ENCODE measurements at regions not wholly inside any gene's neighbourhood (a gene's known extent, or its start where the extent isn't known, plus 50 kb on each side); places are given as distances from the start of the nearest gene placed in this dataset.

DNA sequence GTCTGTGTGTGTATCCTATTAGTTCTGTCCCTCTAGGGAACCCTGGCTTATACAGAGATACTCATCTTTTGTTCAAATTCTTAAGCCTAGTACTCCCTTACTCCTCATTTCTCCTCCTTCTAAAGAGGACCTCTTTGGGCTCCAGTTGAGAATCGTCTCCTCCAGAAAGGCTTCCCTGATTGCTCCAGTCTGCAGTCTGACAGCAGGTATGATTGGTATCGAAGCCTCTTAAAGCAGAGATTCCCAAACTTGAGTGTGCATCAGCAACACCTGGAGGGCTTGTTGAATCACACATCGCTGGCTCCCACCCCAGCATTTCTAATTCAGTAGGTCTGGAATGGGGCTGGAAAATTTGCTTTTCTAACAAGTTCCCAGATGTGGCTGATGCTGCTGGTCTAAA lies 60.9 kb upstream of the NMNAT3 start:
- Histone ChIP-seq H3K27ac (replicated peaks) (no peak overlapping the region), H3K27me3 (ENCODE audit: insufficient read depth, poor library complexity, severe bottlenecking) (no peaks in the 10 kb centered on the region), H3K4me3 (replicated peaks; ENCODE audit: insufficient read depth, low read length) (no peak overlapping the region)
- DNase-seq (ENCODE audit: low read depth in 1 of 2, low spot score in 1 of 2): no peak
- TF ChIP-seq, protein P1, sequence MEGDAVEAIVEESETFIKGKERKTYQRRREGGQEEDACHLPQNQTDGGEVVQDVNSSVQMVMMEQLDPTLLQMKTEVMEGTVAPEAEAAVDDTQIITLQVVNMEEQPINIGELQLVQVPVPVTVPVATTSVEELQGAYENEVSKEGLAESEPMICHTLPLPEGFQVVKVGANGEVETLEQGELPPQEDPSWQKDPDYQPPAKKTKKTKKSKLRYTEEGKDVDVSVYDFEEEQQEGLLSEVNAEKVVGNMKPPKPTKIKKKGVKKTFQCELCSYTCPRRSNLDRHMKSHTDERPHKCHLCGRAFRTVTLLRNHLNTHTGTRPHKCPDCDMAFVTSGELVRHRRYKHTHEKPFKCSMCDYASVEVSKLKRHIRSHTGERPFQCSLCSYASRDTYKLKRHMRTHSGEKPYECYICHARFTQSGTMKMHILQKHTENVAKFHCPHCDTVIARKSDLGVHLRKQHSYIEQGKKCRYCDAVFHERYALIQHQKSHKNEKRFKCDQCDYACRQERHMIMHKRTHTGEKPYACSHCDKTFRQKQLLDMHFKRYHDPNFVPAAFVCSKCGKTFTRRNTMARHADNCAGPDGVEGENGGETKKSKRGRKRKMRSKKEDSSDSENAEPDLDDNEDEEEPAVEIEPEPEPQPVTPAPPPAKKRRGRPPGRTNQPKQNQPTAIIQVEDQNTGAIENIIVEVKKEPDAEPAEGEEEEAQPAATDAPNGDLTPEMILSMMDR (IDR thresholded peaks at IDR 0.05; ENCODE audit: insufficient read depth, low read length): no peak
- TF ChIP-seq, protein P2, sequence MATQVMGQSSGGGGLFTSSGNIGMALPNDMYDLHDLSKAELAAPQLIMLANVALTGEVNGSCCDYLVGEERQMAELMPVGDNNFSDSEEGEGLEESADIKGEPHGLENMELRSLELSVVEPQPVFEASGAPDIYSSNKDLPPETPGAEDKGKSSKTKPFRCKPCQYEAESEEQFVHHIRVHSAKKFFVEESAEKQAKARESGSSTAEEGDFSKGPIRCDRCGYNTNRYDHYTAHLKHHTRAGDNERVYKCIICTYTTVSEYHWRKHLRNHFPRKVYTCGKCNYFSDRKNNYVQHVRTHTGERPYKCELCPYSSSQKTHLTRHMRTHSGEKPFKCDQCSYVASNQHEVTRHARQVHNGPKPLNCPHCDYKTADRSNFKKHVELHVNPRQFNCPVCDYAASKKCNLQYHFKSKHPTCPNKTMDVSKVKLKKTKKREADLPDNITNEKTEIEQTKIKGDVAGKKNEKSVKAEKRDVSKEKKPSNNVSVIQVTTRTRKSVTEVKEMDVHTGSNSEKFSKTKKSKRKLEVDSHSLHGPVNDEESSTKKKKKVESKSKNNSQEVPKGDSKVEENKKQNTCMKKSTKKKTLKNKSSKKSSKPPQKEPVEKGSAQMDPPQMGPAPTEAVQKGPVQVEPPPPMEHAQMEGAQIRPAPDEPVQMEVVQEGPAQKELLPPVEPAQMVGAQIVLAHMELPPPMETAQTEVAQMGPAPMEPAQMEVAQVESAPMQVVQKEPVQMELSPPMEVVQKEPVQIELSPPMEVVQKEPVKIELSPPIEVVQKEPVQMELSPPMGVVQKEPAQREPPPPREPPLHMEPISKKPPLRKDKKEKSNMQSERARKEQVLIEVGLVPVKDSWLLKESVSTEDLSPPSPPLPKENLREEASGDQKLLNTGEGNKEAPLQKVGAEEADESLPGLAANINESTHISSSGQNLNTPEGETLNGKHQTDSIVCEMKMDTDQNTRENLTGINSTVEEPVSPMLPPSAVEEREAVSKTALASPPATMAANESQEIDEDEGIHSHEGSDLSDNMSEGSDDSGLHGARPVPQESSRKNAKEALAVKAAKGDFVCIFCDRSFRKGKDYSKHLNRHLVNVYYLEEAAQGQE (IDR thresholded peaks at IDR 0.05; ENCODE audit: insufficient replicate concordance, low read depth): no peak

DNA sequence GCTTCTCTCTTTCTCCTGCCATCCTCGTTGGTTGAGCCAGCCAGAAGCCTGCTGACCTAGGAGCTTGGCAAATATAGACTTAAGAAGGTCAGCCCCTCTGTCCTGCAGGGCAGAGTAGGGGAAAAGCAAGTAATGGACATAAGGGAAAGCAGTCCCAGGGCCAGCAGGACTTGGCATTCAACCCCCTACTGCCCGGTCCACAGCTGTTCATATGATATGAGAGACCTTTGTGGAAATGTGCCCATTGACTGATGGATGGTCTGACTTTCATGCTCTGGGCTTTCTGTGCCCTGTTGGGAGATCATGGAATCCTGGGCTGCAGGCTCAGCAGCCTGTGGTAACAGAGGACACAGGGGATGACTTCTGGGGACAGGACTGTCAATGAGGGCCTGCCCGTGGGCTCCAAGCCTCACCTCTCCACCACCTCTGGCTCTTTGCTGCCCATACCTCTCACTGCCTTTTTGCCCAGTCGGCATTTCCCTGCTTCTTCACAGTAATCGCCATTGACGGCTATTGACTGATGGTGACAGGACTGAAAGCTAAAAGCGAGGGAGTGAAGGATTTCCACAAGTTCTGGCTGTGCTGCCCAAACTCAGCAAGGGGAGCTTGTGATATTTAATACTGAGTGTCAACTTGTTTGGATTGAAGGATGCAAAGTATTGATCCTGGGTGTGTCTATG lies 60.0 kb upstream of the NMNAT3 start:
- Histone ChIP-seq H3K27me3 (ENCODE audit: insufficient read depth, poor library complexity, severe bottlenecking) (no peaks in the 10 kb centered on the region), H3K27ac (replicated peaks) (no peak overlapping the region), H3K4me3 (replicated peaks; ENCODE audit: insufficient read depth, low read length) (no peak overlapping the region)
- TF ChIP-seq, protein P2 (IDR thresholded peaks at IDR 0.05; ENCODE audit: insufficient replicate concordance, low read depth): no peak
- TF ChIP-seq, protein P1 (IDR thresholded peaks at IDR 0.05; ENCODE audit: insufficient read depth, low read length): no peak
- TF ChIP-seq POLR2AphosphoS5 (IDR thresholded peaks at IDR 0.05; ENCODE audit: low read depth) (no peak), GABPA (IDR thresholded peaks at IDR 0.05; ENCODE audit: low read depth) (no peak), SPI1 (IDR thresholded peaks at IDR 0.05; ENCODE audit: borderline replicate concordance, low read depth) (no peak)
- no peak for DNase-seq (ENCODE audit: low read depth in 1 of 2, low spot score in 1 of 2)

- Histone ChIP-seq H3K27me3 (ENCODE audit: insufficient read depth, poor library complexity, severe bottlenecking) (no peaks in the 10 kb centered on the region), H3K27ac (replicated peaks) (no peak overlapping the region), H3K4me3 (replicated peaks; ENCODE audit: insufficient read depth, low read length) (no peak overlapping the region)
- TF ChIP-seq GABPA (IDR thresholded peaks at IDR 0.05; ENCODE audit: low read depth): no peak
- TF ChIP-seq POLR2AphosphoS5 (IDR thresholded peaks at IDR 0.05; ENCODE audit: low read depth): no peak
- TF ChIP-seq, protein P2 (IDR thresholded peaks at IDR 0.05; ENCODE audit: insufficient replicate concordance, low read depth): no peak
- no peak for TF ChIP-seq SPI1 (IDR thresholded peaks at IDR 0.05; ENCODE audit: borderline replicate concordance, low read depth)
- TF ChIP-seq, protein P1 (IDR thresholded peaks at IDR 0.05; ENCODE audit: insufficient read depth, low read length): no peak
- DNase-seq (ENCODE audit: low read depth in 1 of 2, low spot score in 1 of 2): no peak
Observed at GRCh38 chr3:139735191-139735590, 57.4 kb upstream of the NMNAT3 start.

Measured in HL-60 (cell line).